ENCODE measurements at regions not wholly inside any gene's neighbourhood (a gene's known extent, or its start where the extent isn't known, plus 50 kb on each side); places are given as distances from the start of the nearest gene placed in this dataset.

GRCh38 chr10:69684020-69684980 is 54.3 kb downstream of the FAM241B start:
- no peak for DNase-seq (ENCODE audit: low read depth in 2 of 2, low spot score in 1 of 2)

- no peak for DNase-seq (ENCODE audit: low read depth in 2 of 2, low spot score in 1 of 2)
Observed at GRCh38 chr10:69684981-69685353, 54.9 kb downstream of the FAM241B start.

- DNase-seq (ENCODE audit: low read depth in 2 of 2, low spot score in 1 of 2) = no peak
Observed at GRCh38 chr10:69685426-69685801, 55.4 kb downstream of the FAM241B start.

- DNase-seq (ENCODE audit: low read depth in 2 of 2, low spot score in 1 of 2) = no peak
Observed at GRCh38 chr10:69685802-69686585, 55.9 kb downstream of the FAM241B start.

GRCh38 chr10:69686866-69687265 is 56.8 kb downstream of the FAM241B start:
- no peak for DNase-seq (ENCODE audit: low read depth in 2 of 2, low spot score in 1 of 2)

GRCh38 chr10:69687426-69687825 is 57.4 kb downstream of the FAM241B start:
- DNase-seq (ENCODE audit: low read depth in 2 of 2, low spot score in 1 of 2) = no peak

GRCh38 chr10:69692267-69692666 is 62.2 kb downstream of the FAM241B start:
- DNase-seq (ENCODE audit: low read depth in 2 of 2, low spot score in 1 of 2) = no peak

GRCh38 chr10:69692891-69693290 is 62.8 kb downstream of the FAM241B start:
- DNase-seq (ENCODE audit: low read depth in 2 of 2, low spot score in 1 of 2) = no peak

GRCh38 chr10:69693886-69694285 is 63.8 kb downstream of the FAM241B start:
- no peak for DNase-seq (ENCODE audit: low read depth in 2 of 2, low spot score in 1 of 2)

- DNase-seq (ENCODE audit: low read depth in 2 of 2, low spot score in 1 of 2) = no peak
Observed at GRCh38 chr10:69696073-69696731, 66.2 kb downstream of the FAM241B start.

GRCh38 chr10:69697006-69697405 is 67.0 kb downstream of the FAM241B start:
- DNase-seq (ENCODE audit: low read depth in 2 of 2, low spot score in 1 of 2) = no peak

- DNase-seq (ENCODE audit: low read depth in 2 of 2, low spot score in 1 of 2) = no peak
Observed at GRCh38 chr10:69703256-69703655, 73.2 kb downstream of the FAM241B start.

GRCh38 chr10:69703766-69704630 is 74.0 kb downstream of the FAM241B start:
- DNase-seq (ENCODE audit: low read depth in 2 of 2, low spot score in 1 of 2) = no peak

GRCh38 chr10:69709366-69709941 is 79.4 kb downstream of the FAM241B start:
- DNase-seq (ENCODE audit: low read depth in 2 of 2, low spot score in 1 of 2) = no peak

GRCh38 chr10:69710008-69710888 is 80.2 kb downstream of the FAM241B start:
- DNase-seq (ENCODE audit: low read depth in 2 of 2, low spot score in 1 of 2) = no peak

GRCh38 chr10:69712342-69712741 is 82.3 kb downstream of the FAM241B start:
- no peak for DNase-seq (ENCODE audit: low read depth in 2 of 2, low spot score in 1 of 2)

GRCh38 chr10:69714572-69714971 is 84.5 kb downstream of the FAM241B start:
- no peak for DNase-seq (ENCODE audit: low read depth in 2 of 2, low spot score in 1 of 2)

GRCh38 chr10:69715156-69715898 is 85.3 kb downstream of the FAM241B start:
- no peak for DNase-seq (ENCODE audit: low read depth in 2 of 2, low spot score in 1 of 2)

Data from stimulated activated CD8-positive, alpha-beta memory T cell treated with anti-CD3 and anti-CD28 coated beads, Interleukin-4, amount 100 ng/mL, for 1 hour (primary cell).